Liver (tissue), 8 donors: ENCODE measurements at regions not wholly inside any gene's neighbourhood (a gene's known extent, or its start where the extent isn't known, plus 50 kb on each side); places are given as distances from the start of the nearest gene placed in this dataset.
A peak's percentile ranks its signal among the peaks of the same experiment; 100 is the strongest.

Experiments
- DNase-seq: peaks from one replicate; pipeline ENCODE4 v3.0.0-alpha.2; 2017; ENCODE audit warnings: low spot score
- H3K27ac ChIP-seq, 2 donors: one replicate each; pipeline ENCODE4 v1.7.0; 2013; ENCODE audit warnings: inconsistent platforms in 2 of 2, low read length in 2 of 2, control low read depth in 1 of 2, low read depth in 1 of 2, mild to moderate bottlenecking in 1 of 2
- H3K27me3 ChIP-seq, 4 donors: one replicate each; pipeline versions ENCODE4 v1.6.1 to v1.7.0; 2013; ENCODE audit warnings: low read length in 3 of 4, inconsistent platforms in 1 of 4, mild to moderate bottlenecking in 1 of 4, moderate library complexity in 1 of 4; ENCODE audit not compliant: control insufficient read depth in 4 of 4, insufficient read depth in 4 of 4
- H3K36me3 ChIP-seq, 4 donors: one replicate each; pipeline versions ENCODE4 v1.6.1 to v1.7.0; 2013; ENCODE audit warnings: low read length in 3 of 4, mild to moderate bottlenecking in 3 of 4, low read depth in 1 of 4, moderate library complexity in 1 of 4; ENCODE audit not compliant: control insufficient read depth in 4 of 4, insufficient read depth in 3 of 4
- H3K4me1 ChIP-seq, 4 donors: one replicate each; pipeline versions ENCODE4 v1.6.1 to v1.7.0; 2013; ENCODE audit warnings: low read length in 3 of 4, mild to moderate bottlenecking in 3 of 4, moderate library complexity in 1 of 4; ENCODE audit not compliant: control insufficient read depth in 4 of 4, insufficient read depth in 4 of 4
- H3K4me3 ChIP-seq, 3 donors: one replicate each; pipeline versions ENCODE4 v1.6.1 to v1.7.0; 2013; ENCODE audit warnings: low read length in 3 of 3, control low read depth in 1 of 3, low read depth in 1 of 3, mild to moderate bottlenecking in 1 of 3
- H3K9ac ChIP-seq, 2 donors: one replicate each; pipeline ENCODE4 v1.7.0; 2013; ENCODE audit warnings: low read length in 2 of 2, mild to moderate bottlenecking in 2 of 2, moderate library complexity in 2 of 2, control low read depth in 1 of 2, low read depth in 1 of 2
- H3K9me3 ChIP-seq, 4 donors: one replicate each; pipeline versions ENCODE4 v1.6.1 to v1.7.0; 2013; ENCODE audit warnings: low read length in 3 of 4; ENCODE audit not compliant: control insufficient read depth in 4 of 4
- ATF3 ChIP-seq: IDR thresholded peaks from 2 replicates; pipeline ENCODE4 v1.6.1; 2016; ENCODE audit warnings: antibody characterized with exemption
- CTCF ChIP-seq: fragments of 150-350 bp; IDR thresholded peaks from 2 replicates; pipeline ENCODE4 v1.5.1; 2017; ENCODE audit warnings: improper control_type of control experiment, low read depth, low read length; ENCODE audit not compliant: missing input control
- FOXA1 ChIP-seq: IDR thresholded peaks from 2 replicates; pipeline ENCODE4 v1.6.1; 2016; ENCODE audit warnings: antibody characterized with exemption
- HNF4A ChIP-seq, 2 donors: conservative IDR thresholded peaks; 2 replicates each; pipeline ENCODE4 v1.6.1; 2016; ENCODE audit warnings: antibody characterized with exemption in 2 of 2, mild to moderate bottlenecking in 2 of 2
- HNF4G ChIP-seq: IDR thresholded peaks from 2 replicates; pipeline ENCODE4 v1.6.1; 2016; ENCODE audit warnings: antibody characterized with exemption
- JUND ChIP-seq, 2 donors: IDR thresholded peaks; 2 replicates each; pipeline ENCODE4 v1.6.1; 2016; ENCODE audit warnings: antibody characterized with exemption in 2 of 2
- NR2F2 ChIP-seq: IDR thresholded peaks from 2 replicates; pipeline ENCODE4 v1.6.1; 2016; ENCODE audit warnings: antibody characterized with exemption
- RAD21 ChIP-seq, 2 donors: IDR thresholded peaks; 2 replicates each; pipeline ENCODE4 v1.6.1; 2016; ENCODE audit warnings: antibody characterized with exemption in 2 of 2, mild to moderate bottlenecking in 2 of 2
- SP1 ChIP-seq: IDR thresholded peaks from 2 replicates; pipeline ENCODE4 v1.6.1; 2018; ENCODE audit warnings: antibody characterized with exemption, mild to moderate bottlenecking
- YY1 ChIP-seq: IDR thresholded peaks from 2 replicates; pipeline ENCODE4 v1.6.1; 2016; ENCODE audit warnings: antibody characterized with exemption, mild to moderate bottlenecking
- WGBS: extraction: QIAGEN DNeasy Blood & Tissue Kit; methylation state at CpG from one replicate; pipeline ENCODE4 v1.1.7; 2013; 5-methylcytosine and 5-hydroxymethylcytosine counted together
- donor health status: healthy.
- donor health status: healthy.
- donor health status: healthy.
- donor health status: healthy.
- donor health status: healthy.

GRCh38 chr6:140567466-140567865 lies 1193.0 kb upstream of the CITED2 start (continued):
- TF ChIP-seq CTCF: no peak

- 90% methylated on average over 1 of the region's 1 CpG for WGBS
- no peaks in the 10 kb centered on the region for H3K9me3 ChIP-seq
- DNase-seq: no peak
Observed at GRCh38 chr6:140566781-140567277, 1192.4 kb upstream of the CITED2 start.

GRCh38 chr6:140563728-140564127 lies 1189.3 kb upstream of the CITED2 start:
- no peak overlapping the region for H3K27ac ChIP-seq
- H3K36me3 ChIP-seq: no peaks in the 10 kb centered on the region
- no peaks in the 10 kb centered on the region for H3K9me3 ChIP-seq
- H3K4me3 ChIP-seq: no peak overlapping the region
- H3K9ac ChIP-seq: no peak overlapping the region
- H3K27me3 ChIP-seq: no peaks in the 10 kb centered on the region
- DNase-seq: no peak
- H3K4me1 ChIP-seq: no peaks in the 10 kb centered on the region
- TF ChIP-seq YY1 (no peak), SP1 (no peak), HNF4A (conservative IDR thresholded peaks at IDR 0.05) (no peak), ATF3 (no peak)

More at GRCh38 chr6:140566781-140567277, 1192.4 kb upstream of the CITED2 start:
- H3K4me1 ChIP-seq: no peaks in the 10 kb centered on the region
- no peak overlapping the region for H3K27ac ChIP-seq
- TF ChIP-seq HNF4G (no peak), NR2F2 (no peak), JUND (IDR thresholded peaks at IDR 0.05) (peak in 1 of 2 donors; percentile 29), RAD21 (IDR thresholded peaks at IDR 0.05) (no peak), CTCF (no peak), FOXA1 (no peak)
- no peak overlapping the region for H3K9ac ChIP-seq
- no peaks in the 10 kb centered on the region for H3K27me3 ChIP-seq
- H3K36me3 ChIP-seq: no peaks in the 10 kb centered on the region
- no peak overlapping the region for H3K4me3 ChIP-seq

GRCh38 chr6:140561701-140562100 lies 1187.3 kb upstream of the CITED2 start:
- H3K36me3 ChIP-seq: no peaks in the 10 kb centered on the region
- H3K9me3 ChIP-seq: no peaks in the 10 kb centered on the region
- H3K27me3 ChIP-seq: no peaks in the 10 kb centered on the region
- no peak overlapping the region for H3K27ac ChIP-seq
- DNase-seq: no peak
- no peaks in the 10 kb centered on the region for H3K4me1 ChIP-seq
- TF ChIP-seq JUND (IDR thresholded peaks at IDR 0.05) (no peak), HNF4A (conservative IDR thresholded peaks at IDR 0.05) (no peak)
- 91% methylated on average over 2 of the region's 2 CpGs for WGBS
- no peak overlapping the region for H3K9ac ChIP-seq
- H3K4me3 ChIP-seq: no peak overlapping the region
